Thoracic aorta (tissue), 2 donors: ENCODE measurements at regions not wholly inside any gene's neighbourhood (a gene's known extent, or its start where the extent isn't known, plus 50 kb on each side); places are given as distances from the start of the nearest gene placed in this dataset.

Experiments used
- ATAC-seq: fragments of 150-250 bp; one replicate; pipeline ENCODE4 v1.8.0; 2017; ENCODE audit warnings: low read depth; ENCODE audit not compliant: insufficient number of reproducible peaks, low FRiP score
- DNase-seq: peaks from one replicate; pipeline ENCODE4 v3.0.0-alpha.2; 2020; ENCODE audit warnings: low spot score
- H3K27ac ChIP-seq, 2 donors: fragments of 200-600 bp; sonication (generic); 1 replicate in 1 of 2; 2 replicates in 1 of 2; pipeline ENCODE4 v1.5.1; 2016; ENCODE audit warnings: mild to moderate bottlenecking in 2 of 2, moderate library complexity in 2 of 2
- H3K27me3 ChIP-seq: fragments of 200-600 bp; sonication (generic); replicated peaks from 2 replicates; pipeline ENCODE4 v1.6.0; 2016; ENCODE audit warnings: mild to moderate bottlenecking; ENCODE audit not compliant: insufficient read depth
- H3K36me3 ChIP-seq: fragments of 200-600 bp; sonication (generic); one replicate; pipeline ENCODE4 v1.5.1; 2016
- H3K4me1 ChIP-seq, 2 donors: fragments of 200-600 bp; sonication (generic); 1 replicate in 1 of 2; 2 replicates in 1 of 2; pipeline versions ENCODE4 v1.5.1 to v1.6.0; 2016; ENCODE audit warnings: low read depth in 2 of 2, mild to moderate bottlenecking in 1 of 2; ENCODE audit not compliant: control insufficient read depth in 1 of 2
- H3K4me3 ChIP-seq: fragments of 200-600 bp; sonication (generic); 2 replicates; pipeline ENCODE4 v1.5.1; 2016; ENCODE audit warnings: mild to moderate bottlenecking
- H3K9me3 ChIP-seq: fragments of 200-600 bp; sonication (generic); 2 replicates; pipeline ENCODE4 v1.5.1; 2016
- TF ChIP-seq, protein P1 (sequence below): fragments of 200-600 bp; sonication (generic); IDR thresholded peaks from one replicate; pipeline ENCODE4 v1.5.1; 2019; ENCODE audit warnings: antibody characterized with exemption

- Histone ChIP-seq H3K4me1 (no peaks in the 10 kb centered on the region), H3K4me3 (no peak overlapping the region), H3K27me3 (no peaks in the 10 kb centered on the region), H3K36me3 (no peaks in the 10 kb centered on the region), H3K9me3 (no peaks in the 10 kb centered on the region), H3K27ac (no peak overlapping the region)
- ATAC-seq, result no peak
- no peak for DNase-seq
- TF ChIP-seq, protein P1, sequence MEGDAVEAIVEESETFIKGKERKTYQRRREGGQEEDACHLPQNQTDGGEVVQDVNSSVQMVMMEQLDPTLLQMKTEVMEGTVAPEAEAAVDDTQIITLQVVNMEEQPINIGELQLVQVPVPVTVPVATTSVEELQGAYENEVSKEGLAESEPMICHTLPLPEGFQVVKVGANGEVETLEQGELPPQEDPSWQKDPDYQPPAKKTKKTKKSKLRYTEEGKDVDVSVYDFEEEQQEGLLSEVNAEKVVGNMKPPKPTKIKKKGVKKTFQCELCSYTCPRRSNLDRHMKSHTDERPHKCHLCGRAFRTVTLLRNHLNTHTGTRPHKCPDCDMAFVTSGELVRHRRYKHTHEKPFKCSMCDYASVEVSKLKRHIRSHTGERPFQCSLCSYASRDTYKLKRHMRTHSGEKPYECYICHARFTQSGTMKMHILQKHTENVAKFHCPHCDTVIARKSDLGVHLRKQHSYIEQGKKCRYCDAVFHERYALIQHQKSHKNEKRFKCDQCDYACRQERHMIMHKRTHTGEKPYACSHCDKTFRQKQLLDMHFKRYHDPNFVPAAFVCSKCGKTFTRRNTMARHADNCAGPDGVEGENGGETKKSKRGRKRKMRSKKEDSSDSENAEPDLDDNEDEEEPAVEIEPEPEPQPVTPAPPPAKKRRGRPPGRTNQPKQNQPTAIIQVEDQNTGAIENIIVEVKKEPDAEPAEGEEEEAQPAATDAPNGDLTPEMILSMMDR, result no peak
These were observed 52.1 kb upstream of the DCD start for GRCh38 chr12:54700301-54700700.
